ENCODE measurements at regions not wholly inside any gene's neighbourhood (a gene's known extent, or its start where the extent isn't known, plus 50 kb on each side); places are given as distances from the start of the nearest gene placed in this dataset.

- DNase-seq (ENCODE audit: low read depth, low spot score) (no peak), FAIRE-seq (no peak)
- TF ChIP-seq POLR2A (IDR thresholded peaks at IDR 0.05; ENCODE audit: low read depth, low read length) (no peak), CTCF (IDR thresholded peaks at IDR 0.05; ENCODE audit: extremely low read depth in 1 of 2, insufficient read depth in 1 of 2, low read depth in 1 of 2, low read length in 2 of 2) (no peak), FOS (IDR thresholded peaks at IDR 0.05; ENCODE audit: borderline replicate concordance, insufficient read depth, low read length) (no peak), MYC (IDR thresholded peaks at IDR 0.05; ENCODE audit: low read depth, low read length) (no peak), POLR2AphosphoS5 (IDR thresholded peaks at IDR 0.05; ENCODE audit: insufficient read depth, low read depth, low read length) (no peak)
- no peak overlapping the region for H2AFZ ChIP-seq (ENCODE audit: low read depth, low read length)
- no TSS peak for BruUV-seq (replicated peaks)
- H3K9ac ChIP-seq (replicated peaks; ENCODE audit: extremely low read depth, insufficient read depth, low read length) = no peak overlapping the region
- no peaks in the 10 kb centered on the region for H4K20me1 ChIP-seq (replicated peaks; ENCODE audit: control insufficient read depth, extremely low read depth, insufficient read depth, low read length)
- H3K4me1 ChIP-seq (ENCODE audit: control insufficient read depth, extremely low read depth, insufficient read depth, low read length) = peaks cover 11% of the 10 kb centered on the region
- ChIA-PET POLR2A (no interaction called here), CTCF (interaction anchor here (0.8 to 2.2 kb wide), 5 partner anchors 8 to 187 kb away, joined by 3 to 10 read pairs (median 3); no protein-coding TSS in a partner anchor)
- no peak overlapping the region for H3K4me2 ChIP-seq (ENCODE audit: insufficient read depth, low read length)
- no peaks in the 10 kb centered on the region for H3K36me3 ChIP-seq (ENCODE audit: control insufficient read depth in 2 of 2, extremely low read depth in 1 of 2, insufficient read depth in 2 of 2, low read length in 2 of 2)
- H3K4me3 ChIP-seq (replicated peaks in 1 of 3; ENCODE audit: insufficient read depth in 1 of 3, low read depth in 1 of 3, low read length in 3 of 3) = no peak overlapping the region
- no peaks in the 10 kb centered on the region for H3K79me2 ChIP-seq (ENCODE audit: control insufficient read depth, insufficient read depth, low read length)
- no peaks in the 10 kb centered on the region for H3K9me1 ChIP-seq (replicated peaks; ENCODE audit: control insufficient read depth, extremely low read depth, insufficient read depth, low read length)
- H3K27ac ChIP-seq (ENCODE audit: insufficient read depth, low read depth, low read length) = no peak overlapping the region
- no peaks in the 10 kb centered on the region for H3K9me3 ChIP-seq (replicated peaks; ENCODE audit: control insufficient read depth, insufficient read depth, low read length)
- intact Hi-C loops (cut with micrococcal nuclease) (no loop called here), dilution Hi-C loops (cut with MboI; ENCODE audit: extremely low pct_ligation_motif_present, low sequenced_read_pairs) (no loop called here)
- no peaks in the 10 kb centered on the region for H3K27me3 ChIP-seq (ENCODE audit: control insufficient read depth in 2 of 2, insufficient read depth in 2 of 2, low read length in 2 of 2)
These were observed 275.1 kb upstream of the MPDZ start for GRCh38 chr9:13554626-13555025.

- no TSS peak for BruUV-seq (replicated peaks)
- Histone ChIP-seq H3K9ac (replicated peaks; ENCODE audit: extremely low read depth, insufficient read depth, low read length) (no peak overlapping the region), H3K4me3 (replicated peaks in 1 of 3; ENCODE audit: insufficient read depth in 1 of 3, low read depth in 1 of 3, low read length in 3 of 3) (no peak overlapping the region), H3K27me3 (ENCODE audit: control insufficient read depth in 2 of 2, insufficient read depth in 2 of 2, low read length in 2 of 2) (no peaks in the 10 kb centered on the region), H3K9me1 (replicated peaks; ENCODE audit: control insufficient read depth, extremely low read depth, insufficient read depth, low read length) (no peaks in the 10 kb centered on the region), H4K20me1 (replicated peaks; ENCODE audit: control insufficient read depth, extremely low read depth, insufficient read depth, low read length) (no peaks in the 10 kb centered on the region), H2AFZ (ENCODE audit: low read depth, low read length) (no peak overlapping the region), H3K4me2 (ENCODE audit: insufficient read depth, low read length) (no peak overlapping the region), H3K27ac (ENCODE audit: insufficient read depth, low read depth, low read length) (no peak overlapping the region), H3K4me1 (ENCODE audit: control insufficient read depth, extremely low read depth, insufficient read depth, low read length) (peaks cover 11% of the 10 kb centered on the region), H3K9me3 (replicated peaks; ENCODE audit: control insufficient read depth, insufficient read depth, low read length) (no peaks in the 10 kb centered on the region), H3K79me2 (ENCODE audit: control insufficient read depth, insufficient read depth, low read length) (no peaks in the 10 kb centered on the region), H3K36me3 (ENCODE audit: control insufficient read depth in 2 of 2, extremely low read depth in 1 of 2, insufficient read depth in 2 of 2, low read length in 2 of 2) (no peaks in the 10 kb centered on the region)
- ChIA-PET POLR2A (no interaction called here), CTCF (interaction anchor here (1.6 kb wide), 1 partner anchor 8 kb away, joined by 6 read pairs; no protein-coding TSS in a partner anchor)
- FAIRE-seq (no peak), DNase-seq (ENCODE audit: low read depth, low spot score) (no peak)
- dilution Hi-C loops (cut with MboI; ENCODE audit: extremely low pct_ligation_motif_present, low sequenced_read_pairs) = no loop called here
- no peak for TF ChIP-seq EZH2 (IDR thresholded peaks at IDR 0.05; ENCODE audit: borderline replicate concordance, low read depth, low read length, severe bottlenecking)
- no peak for TF ChIP-seq POLR2A (IDR thresholded peaks at IDR 0.05; ENCODE audit: low read depth, low read length)
- no peak for TF ChIP-seq CTCF (IDR thresholded peaks at IDR 0.05; ENCODE audit: extremely low read depth in 1 of 2, insufficient read depth in 1 of 2, low read depth in 1 of 2, low read length in 2 of 2)
- TF ChIP-seq MYC (IDR thresholded peaks at IDR 0.05; ENCODE audit: low read depth, low read length) = no peak
- no peak for TF ChIP-seq JUN (IDR thresholded peaks at IDR 0.05; ENCODE audit: borderline replicate concordance, insufficient read depth, insufficient read length, low read depth)
- no peak for TF ChIP-seq GATA2 (IDR thresholded peaks at IDR 0.05; ENCODE audit: insufficient read depth, insufficient read length, low read depth, low read length)
- no peak for TF ChIP-seq POLR2AphosphoS5 (IDR thresholded peaks at IDR 0.05; ENCODE audit: insufficient read depth, low read depth, low read length)
- TF ChIP-seq, protein P1, sequence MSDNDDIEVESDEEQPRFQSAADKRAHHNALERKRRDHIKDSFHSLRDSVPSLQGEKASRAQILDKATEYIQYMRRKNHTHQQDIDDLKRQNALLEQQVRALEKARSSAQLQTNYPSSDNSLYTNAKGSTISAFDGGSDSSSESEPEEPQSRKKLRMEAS (IDR thresholded peaks at IDR 0.05; ENCODE audit: insufficient read depth, insufficient read length) = no peak
- no peak for TF ChIP-seq FOS (IDR thresholded peaks at IDR 0.05; ENCODE audit: borderline replicate concordance, insufficient read depth, low read length)
- intact Hi-C loops (cut with micrococcal nuclease) = no loop called here
These were observed 273.2 kb upstream of the MPDZ start for GRCh38 chr9:13552606-13553215.

All from endothelial cell of umbilical vein (primary cell).